HFFc6 (cell line): ENCODE measurements at regions not wholly inside any gene's neighbourhood (a gene's known extent, or its start where the extent isn't known, plus 50 kb on each side); places are given as distances from the start of the nearest gene placed in this dataset.
"Not testable (repeated sequence)": the region's sequence is repeated elsewhere in the genome, so short reads cannot be mapped to it uniquely, and the experiment has no call there.

Source experiments
- DNase-seq: peaks from one replicate; pipeline ENCODE4 v3.0.0-alpha.2; 2018
- H3K27ac Mint-ChIP-seq: 2 replicates; pipeline ENCODE4 v1.8.0; 2020; ENCODE audit warnings: mild to moderate bottlenecking, mixed read lengths
- H3K27me3 Mint-ChIP-seq: 2 replicates; pipeline ENCODE4 v1.8.0; 2021; ENCODE audit warnings: mild to moderate bottlenecking, moderate library complexity, mixed read lengths; ENCODE audit not compliant: insufficient read depth
- H3K36me3 Mint-ChIP-seq: 2 replicates; pipeline ENCODE4 v1.8.0; 2021; ENCODE audit warnings: low read depth, mixed read lengths
- H3K4me1 Mint-ChIP-seq: 2 replicates; pipeline ENCODE4 v1.8.0; 2020; ENCODE audit warnings: low read depth, mixed read lengths
- H3K4me3 Mint-ChIP-seq: 2 replicates; pipeline ENCODE4 v1.8.0; 2020; ENCODE audit warnings: mild to moderate bottlenecking, moderate library complexity, mixed read lengths
- H3K9me3 Mint-ChIP-seq: 2 replicates; pipeline ENCODE4 v1.8.0; 2020; ENCODE audit warnings: mild to moderate bottlenecking, mixed read lengths
- TF ChIP-seq, protein P1 (sequence below): fragments of 200-600 bp; sonication (generic); IDR thresholded peaks from 2 replicates; pipeline ENCODE4 v1.5.0; 2021; ENCODE audit warnings: antibody characterized with exemption, mild to moderate bottlenecking

- Mint-ChIP-seq H3K4me1 (no peaks in the 10 kb centered on the region), H3K36me3 (no peaks in the 10 kb centered on the region; the same call in 1 of the 2 replicates), H3K27ac (no peak overlapping the region), H3K27me3 (no peaks in the 10 kb centered on the region), H3K9me3 (peaks cover 27% of the 10 kb centered on the region), H3K4me3 (no peak overlapping the region)
- TF ChIP-seq, protein P1, sequence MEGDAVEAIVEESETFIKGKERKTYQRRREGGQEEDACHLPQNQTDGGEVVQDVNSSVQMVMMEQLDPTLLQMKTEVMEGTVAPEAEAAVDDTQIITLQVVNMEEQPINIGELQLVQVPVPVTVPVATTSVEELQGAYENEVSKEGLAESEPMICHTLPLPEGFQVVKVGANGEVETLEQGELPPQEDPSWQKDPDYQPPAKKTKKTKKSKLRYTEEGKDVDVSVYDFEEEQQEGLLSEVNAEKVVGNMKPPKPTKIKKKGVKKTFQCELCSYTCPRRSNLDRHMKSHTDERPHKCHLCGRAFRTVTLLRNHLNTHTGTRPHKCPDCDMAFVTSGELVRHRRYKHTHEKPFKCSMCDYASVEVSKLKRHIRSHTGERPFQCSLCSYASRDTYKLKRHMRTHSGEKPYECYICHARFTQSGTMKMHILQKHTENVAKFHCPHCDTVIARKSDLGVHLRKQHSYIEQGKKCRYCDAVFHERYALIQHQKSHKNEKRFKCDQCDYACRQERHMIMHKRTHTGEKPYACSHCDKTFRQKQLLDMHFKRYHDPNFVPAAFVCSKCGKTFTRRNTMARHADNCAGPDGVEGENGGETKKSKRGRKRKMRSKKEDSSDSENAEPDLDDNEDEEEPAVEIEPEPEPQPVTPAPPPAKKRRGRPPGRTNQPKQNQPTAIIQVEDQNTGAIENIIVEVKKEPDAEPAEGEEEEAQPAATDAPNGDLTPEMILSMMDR = no peak
- no peak for DNase-seq
Measured at GRCh38 chr2:21194147-21194546, 70.4 kb downstream of the TDRD15 start.

- Mint-ChIP-seq H3K4me3 (no peak overlapping the region), H3K4me1 (no peaks in the 10 kb centered on the region), H3K36me3 (no peaks in the 10 kb centered on the region; the same call in 1 of the 2 replicates), H3K27me3 (no peaks in the 10 kb centered on the region), H3K9me3 (peaks cover 27% of the 10 kb centered on the region), H3K27ac (no peak overlapping the region)
- no peak for DNase-seq
- TF ChIP-seq, protein P1 = no peak
Measured at GRCh38 chr2:21194858-21195271, 71.1 kb downstream of the TDRD15 start.

DNA sequence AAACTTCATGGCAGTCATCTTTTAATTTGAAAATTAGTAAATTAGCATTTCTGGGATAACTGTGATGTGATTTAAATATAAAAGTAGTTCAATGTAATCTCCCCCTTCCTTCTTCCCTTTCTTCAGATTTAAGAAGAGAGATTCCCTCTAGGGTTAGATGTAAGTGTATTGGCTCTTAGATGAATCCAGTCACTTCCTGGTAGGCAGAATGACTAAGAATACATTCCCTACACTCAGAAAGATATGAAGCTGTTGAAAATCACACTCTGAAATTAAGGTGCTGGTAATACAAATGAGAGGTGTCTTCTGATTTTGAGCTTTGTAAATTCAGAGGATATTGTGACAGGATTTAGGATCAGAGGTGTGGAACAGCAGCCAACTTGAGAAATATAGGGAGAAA lies 71.6 kb downstream of the TDRD15 start:
- no peaks in the 10 kb centered on the region; the same call in 1 of the 2 replicates for H3K36me3 Mint-ChIP-seq
- no peaks in the 10 kb centered on the region for H3K4me1 Mint-ChIP-seq
- no peak overlapping the region for H3K27ac Mint-ChIP-seq
- peaks cover 24% of the 10 kb centered on the region for H3K9me3 Mint-ChIP-seq
- TF ChIP-seq, protein P1 = no peak
- no peak for DNase-seq
- H3K4me3 Mint-ChIP-seq = no peak overlapping the region
- H3K27me3 Mint-ChIP-seq = no peaks in the 10 kb centered on the region

DNA sequence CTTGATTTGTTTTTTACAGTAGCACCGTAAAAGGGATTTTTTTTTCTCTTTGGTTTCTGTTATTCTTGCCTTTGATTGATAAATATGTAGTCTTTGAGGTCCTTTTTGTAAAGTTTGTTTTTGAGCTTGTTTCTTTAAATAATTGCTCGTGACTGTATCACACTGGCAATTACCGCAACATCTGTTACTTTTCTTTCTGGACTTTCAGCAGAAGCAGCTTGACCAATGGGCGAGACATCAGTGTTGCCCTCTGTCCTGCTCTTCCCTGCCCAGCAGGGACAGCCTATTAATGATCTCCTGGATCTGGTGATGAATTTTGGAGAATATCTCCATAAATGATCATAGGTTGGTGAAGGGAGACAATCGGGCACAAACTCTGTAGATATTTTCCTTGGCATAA lies 74.9 kb downstream of the TDRD15 start:
- no peaks in the 10 kb centered on the region for H3K36me3 Mint-ChIP-seq
- no peak overlapping the region for H3K4me3 Mint-ChIP-seq
- H3K9me3 Mint-ChIP-seq = peaks cover 24% of the 10 kb centered on the region
- H3K27me3 Mint-ChIP-seq = no peaks in the 10 kb centered on the region
- TF ChIP-seq, protein P1 = no peak
- no peaks in the 10 kb centered on the region for H3K4me1 Mint-ChIP-seq
- no peak for DNase-seq
- H3K27ac Mint-ChIP-seq = no peak overlapping the region

DNA sequence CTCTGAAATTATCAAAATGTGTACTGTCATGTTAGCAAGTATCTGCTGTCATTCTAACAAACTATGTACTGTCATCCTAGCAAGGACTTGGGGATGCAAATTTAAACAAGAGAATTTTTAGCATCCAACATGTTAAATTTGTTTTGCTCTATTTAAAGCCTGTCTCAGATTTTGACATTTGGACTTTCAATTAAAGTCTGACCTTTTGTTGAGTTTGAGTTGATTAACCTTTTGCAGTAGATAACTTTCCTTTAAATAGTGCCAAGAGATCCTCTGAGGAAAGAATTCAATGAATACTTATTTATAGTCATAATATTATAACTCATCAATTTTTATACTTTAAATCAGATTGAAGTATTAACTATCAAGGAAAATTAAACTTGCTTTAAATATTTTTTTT lies 80.2 kb downstream of the TDRD15 start:
- H3K4me1 Mint-ChIP-seq = no peaks in the 10 kb centered on the region
- no peak for DNase-seq
- no peaks in the 10 kb centered on the region for H3K36me3 Mint-ChIP-seq
- H3K27me3 Mint-ChIP-seq = no peaks in the 10 kb centered on the region
- H3K27ac Mint-ChIP-seq = no peak overlapping the region
- no peak overlapping the region for H3K4me3 Mint-ChIP-seq
- H3K9me3 Mint-ChIP-seq = peaks cover 31% of the 10 kb centered on the region
- TF ChIP-seq, protein P1 = no peak

DNA sequence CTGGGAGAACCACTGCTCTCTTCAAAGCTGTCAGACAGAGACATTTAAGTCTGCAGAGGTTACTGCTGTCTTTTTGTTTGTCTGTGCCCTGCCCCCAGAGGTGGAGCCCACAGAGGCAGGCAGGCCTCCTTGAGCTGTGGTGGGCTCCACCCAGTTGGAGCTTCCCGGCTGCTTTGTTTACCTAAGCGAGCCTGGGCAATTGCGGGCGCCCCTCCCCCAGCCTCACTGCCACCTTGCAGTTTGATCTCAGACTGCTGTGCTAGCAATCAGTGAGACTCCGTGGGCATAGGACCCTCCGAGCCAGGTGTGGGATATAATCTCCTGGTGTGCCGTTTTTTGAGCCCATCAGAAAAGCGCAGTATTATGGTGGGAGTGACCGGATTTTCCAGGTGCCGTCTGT lies 90.3 kb downstream of the TDRD15 start:
- H3K4me3 Mint-ChIP-seq, H3K27ac Mint-ChIP-seq, DNase-seq, H3K27me3 Mint-ChIP-seq, H3K4me1 Mint-ChIP-seq, H3K36me3 Mint-ChIP-seq: not testable (repeated sequence)
- peaks cover 26% of the 10 kb centered on the region for H3K9me3 Mint-ChIP-seq
